B cell (primary cell): ENCODE measurements at regions not wholly inside any gene's neighbourhood (a gene's known extent, or its start where the extent isn't known, plus 50 kb on each side); places are given as distances from the start of the nearest gene placed in this dataset.

Experiments used
- EZH2 ChIP-seq: IDR thresholded peaks from 2 replicates; pipeline ENCODE4 v1.6.1; 2012; ENCODE audit warnings: borderline replicate concordance, low read depth, mild to moderate bottlenecking, moderate library complexity, low read length; ENCODE audit not compliant: insufficient read depth, poor library complexity, severe bottlenecking
- TF ChIP-seq, protein P1 (sequence below): fragments of 200-600 bp; IDR thresholded peaks from one replicate; pipeline ENCODE4 v1.8.0; 2022; ENCODE audit warnings: antibody characterized with exemption, mild to moderate bottlenecking

DNA sequence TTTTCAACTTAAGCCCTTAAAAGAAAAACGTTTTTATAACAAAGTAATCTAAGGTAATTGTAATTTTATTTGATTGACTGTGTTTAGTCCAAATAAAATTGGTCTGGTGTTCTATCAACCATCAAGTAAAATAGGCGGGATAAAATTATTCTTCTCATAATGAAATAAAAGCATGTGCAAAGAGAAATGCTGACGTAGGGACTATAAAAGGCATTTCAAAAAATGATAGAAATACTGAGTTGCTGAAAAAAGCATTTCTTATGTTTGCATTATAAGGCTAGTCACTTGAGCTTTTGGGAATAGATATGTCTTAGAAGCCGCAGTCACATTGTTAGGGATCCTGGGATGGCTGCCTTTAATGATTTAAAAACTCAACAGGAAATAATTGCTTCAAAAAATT is 608.0 kb upstream of the JAG1 start:
- TF ChIP-seq, protein P1, sequence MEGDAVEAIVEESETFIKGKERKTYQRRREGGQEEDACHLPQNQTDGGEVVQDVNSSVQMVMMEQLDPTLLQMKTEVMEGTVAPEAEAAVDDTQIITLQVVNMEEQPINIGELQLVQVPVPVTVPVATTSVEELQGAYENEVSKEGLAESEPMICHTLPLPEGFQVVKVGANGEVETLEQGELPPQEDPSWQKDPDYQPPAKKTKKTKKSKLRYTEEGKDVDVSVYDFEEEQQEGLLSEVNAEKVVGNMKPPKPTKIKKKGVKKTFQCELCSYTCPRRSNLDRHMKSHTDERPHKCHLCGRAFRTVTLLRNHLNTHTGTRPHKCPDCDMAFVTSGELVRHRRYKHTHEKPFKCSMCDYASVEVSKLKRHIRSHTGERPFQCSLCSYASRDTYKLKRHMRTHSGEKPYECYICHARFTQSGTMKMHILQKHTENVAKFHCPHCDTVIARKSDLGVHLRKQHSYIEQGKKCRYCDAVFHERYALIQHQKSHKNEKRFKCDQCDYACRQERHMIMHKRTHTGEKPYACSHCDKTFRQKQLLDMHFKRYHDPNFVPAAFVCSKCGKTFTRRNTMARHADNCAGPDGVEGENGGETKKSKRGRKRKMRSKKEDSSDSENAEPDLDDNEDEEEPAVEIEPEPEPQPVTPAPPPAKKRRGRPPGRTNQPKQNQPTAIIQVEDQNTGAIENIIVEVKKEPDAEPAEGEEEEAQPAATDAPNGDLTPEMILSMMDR = no peak
- no peak for TF ChIP-seq EZH2
